Neural progenitor cell (in vitro differentiated cells): ENCODE measurements at regions not wholly inside any gene's neighbourhood (a gene's known extent, or its start where the extent isn't known, plus 50 kb on each side); places are given as distances from the start of the nearest gene placed in this dataset.

Experiments used
- DNase-seq: peaks from one replicate; pipeline ENCODE4 v3.0.0-alpha.2; 2016; ENCODE audit warnings: low spot score
- H2AFZ ChIP-seq: fragments of 200-600 bp; sonication (generic); replicated peaks from 2 replicates; pipeline ENCODE4 v1.6.1; 2016; ENCODE audit warnings: antibody characterized with exemption
- H3F3A ChIP-seq: fragments of 200-600 bp; sonication (generic); 2 replicates; pipeline ENCODE4 v1.6.1; 2016; ENCODE audit warnings: antibody characterized with exemption, low read depth
- H3K27ac ChIP-seq: fragments of 200-600 bp; sonication (generic); 2 replicates; pipeline ENCODE4 v1.5.1; 2016; ENCODE audit warnings: mild to moderate bottlenecking
- H3K27me3 ChIP-seq: fragments of 200-600 bp; sonication (generic); 2 replicates; pipeline ENCODE4 v1.6.1; 2016; ENCODE audit warnings: mild to moderate bottlenecking, moderate library complexity
- H3K36me3 ChIP-seq: fragments of 200-600 bp; sonication (generic); 2 replicates; pipeline ENCODE4 v1.5.1; 2016
- H3K4me1 ChIP-seq: fragments of 200-600 bp; sonication (generic); 2 replicates; pipeline ENCODE4 v1.6.1; 2016; ENCODE audit warnings: mixed run types
- H3K4me2 ChIP-seq: fragments of 200-600 bp; sonication (generic); 2 replicates; pipeline ENCODE4 v1.6.1; 2016
- H3K4me3 ChIP-seq: fragments of 200-600 bp; sonication (generic); 2 replicates; pipeline ENCODE4 v1.5.1; 2016
- H3K79me2 ChIP-seq: fragments of 200-600 bp; sonication (generic); 2 replicates; pipeline ENCODE4 v1.6.1; 2016; ENCODE audit warnings: low read depth
- H3K9ac ChIP-seq: fragments of 200-600 bp; sonication (generic); 2 replicates; pipeline ENCODE4 v1.6.1; 2016
- H3K9me3 ChIP-seq: fragments of 200-600 bp; sonication (generic); 2 replicates; pipeline ENCODE4 v1.5.1; 2016; ENCODE audit warnings: low read depth
- H4K20me1 ChIP-seq: fragments of 200-600 bp; sonication (generic); 2 replicates; pipeline ENCODE4 v1.6.1; 2016; ENCODE audit warnings: low read depth
- H3K27ac Mint-ChIP-seq: 3 replicates; pipeline ENCODE4 v1.8.0; 2021; ENCODE audit warnings: mixed read lengths
- H3K27me3 Mint-ChIP-seq: 2 replicates; pipeline ENCODE4 v1.8.0; 2022; ENCODE audit warnings: low read depth, mild to moderate bottlenecking, inconsistent platforms, moderate library complexity, mixed read lengths; ENCODE audit not compliant: insufficient read depth
- H3K36me3 Mint-ChIP-seq: 3 replicates; pipeline ENCODE4 v1.8.0; 2021; ENCODE audit warnings: mixed read lengths
- H3K4me1 Mint-ChIP-seq: 3 replicates; pipeline ENCODE4 v1.8.0; 2021; ENCODE audit warnings: mixed read lengths
- H3K4me3 Mint-ChIP-seq: 3 replicates; pipeline ENCODE4 v1.8.0; 2021; ENCODE audit warnings: mild to moderate bottlenecking, moderate library complexity, mixed read lengths
- H3K9me3 Mint-ChIP-seq: 3 replicates; pipeline ENCODE4 v1.8.0; 2020; ENCODE audit warnings: mixed read lengths
- CTCF ChIP-seq: fragments of 200-600 bp; sonication (generic); IDR thresholded peaks from 2 replicates; pipeline ENCODE4 v1.5.1; 2017; ENCODE audit warnings: antibody characterized with exemption, mild to moderate bottlenecking
- EZH2 ChIP-seq: fragments of 200-600 bp; sonication (generic); IDR thresholded peaks from 2 replicates; pipeline ENCODE4 v1.6.1; 2017; ENCODE audit warnings: antibody characterized with exemption, mild to moderate bottlenecking, moderate library complexity
- EZH2phosphoT487 ChIP-seq: fragments of 200-600 bp; sonication (generic); IDR thresholded peaks from 2 replicates; pipeline ENCODE4 v1.6.1; 2017; ENCODE audit warnings: antibody characterized with exemption

DNA sequence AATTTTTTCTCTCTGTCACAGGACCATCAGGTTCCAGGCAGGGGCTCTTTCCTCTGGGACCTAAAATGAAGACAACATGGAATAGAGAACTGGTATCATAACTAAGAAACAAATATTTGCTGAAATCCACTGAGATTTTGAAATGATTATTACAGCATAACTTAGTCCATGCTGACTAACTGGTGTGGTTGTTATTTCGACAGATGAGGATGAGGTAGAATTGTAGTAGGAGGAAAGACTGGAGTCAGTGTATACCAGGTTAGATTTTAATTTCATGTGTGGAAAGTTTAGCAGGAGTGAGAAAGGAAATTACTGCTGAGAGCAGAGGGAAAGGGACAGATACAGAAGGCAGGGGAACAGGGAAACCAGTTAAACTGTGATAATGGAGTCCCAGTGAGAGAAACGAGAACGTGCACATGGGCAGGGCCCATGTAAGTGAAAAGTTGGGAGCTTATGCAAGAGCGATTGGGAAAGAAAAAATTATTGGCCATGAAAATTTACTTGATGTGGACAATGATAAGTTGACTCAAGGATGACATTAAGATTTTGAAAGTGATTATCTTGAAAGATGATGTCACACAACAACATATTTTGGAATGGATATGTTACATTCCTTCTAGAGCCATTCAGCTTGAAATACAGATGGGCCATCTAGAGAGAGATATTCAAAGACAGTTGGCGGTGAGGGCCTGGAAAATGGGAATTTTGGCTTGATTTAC is 98.7 kb upstream of the DDIT4L start:
- H4K20me1 ChIP-seq = no peaks in the 10 kb centered on the region
- H3K4me3 ChIP-seq = no peak overlapping the region
- no peak overlapping the region for H3K9ac ChIP-seq
- no peak overlapping the region for H3K4me2 ChIP-seq
- H3K36me3 Mint-ChIP-seq = no peaks in the 10 kb centered on the region
- no peaks in the 10 kb centered on the region for H3K9me3 ChIP-seq
- H3K9me3 Mint-ChIP-seq = no peaks in the 10 kb centered on the region
- no peaks in the 10 kb centered on the region for H3K79me2 ChIP-seq
- no peak for DNase-seq
- no peaks in the 10 kb centered on the region for H3K27me3 Mint-ChIP-seq
- TF ChIP-seq CTCF = no peak
- no peak for TF ChIP-seq EZH2
- TF ChIP-seq EZH2phosphoT487 = no peak
- H3K27ac Mint-ChIP-seq = no peak overlapping the region
- no peaks in the 10 kb centered on the region for H3F3A ChIP-seq
- H3K4me1 Mint-ChIP-seq = peaks cover 7% of the 10 kb centered on the region
- H3K36me3 ChIP-seq = no peaks in the 10 kb centered on the region
- no peak overlapping the region for H3K4me3 Mint-ChIP-seq
- peaks cover 29% of the 10 kb centered on the region for H3K4me1 ChIP-seq
- no peak overlapping the region for H3K27ac ChIP-seq
- peak overlapping the region; percentile 40 for H2AFZ ChIP-seq
- no peaks in the 10 kb centered on the region for H3K27me3 ChIP-seq

DNA sequence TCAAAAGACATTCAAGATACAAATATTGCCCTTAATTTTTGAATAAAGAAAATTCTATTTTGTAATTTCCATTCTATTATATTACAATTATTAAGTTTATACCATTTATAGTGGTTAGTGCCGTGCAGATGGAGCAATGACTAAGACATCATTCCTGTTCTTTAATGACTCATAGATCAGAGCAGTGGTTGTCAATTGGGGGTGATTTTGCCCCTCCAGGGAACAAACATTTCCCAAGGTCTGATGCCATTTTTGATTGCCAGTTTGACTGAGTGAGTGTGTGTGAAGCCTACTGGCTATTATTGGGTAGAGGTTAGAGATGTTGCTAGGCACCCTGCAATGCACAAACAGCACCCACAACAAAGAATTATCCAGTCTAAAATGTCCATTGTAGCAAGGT is 97.9 kb upstream of the DDIT4L start:
- H3K36me3 Mint-ChIP-seq = no peaks in the 10 kb centered on the region
- Histone ChIP-seq H3K4me2 (peak overlapping the region; percentile 37), H3F3A (no peaks in the 10 kb centered on the region), H3K9ac (no peak overlapping the region), H4K20me1 (no peaks in the 10 kb centered on the region), H2AFZ (peak overlapping the region; percentile 40), H3K9me3 (no peaks in the 10 kb centered on the region), H3K27ac (no peak overlapping the region), H3K27me3 (no peaks in the 10 kb centered on the region), H3K36me3 (no peaks in the 10 kb centered on the region), H3K79me2 (no peaks in the 10 kb centered on the region), H3K4me1 (peaks cover 29% of the 10 kb centered on the region), H3K4me3 (no peak overlapping the region)
- no peak overlapping the region for H3K27ac Mint-ChIP-seq
- no peak for TF ChIP-seq CTCF
- no peak for TF ChIP-seq EZH2phosphoT487
- TF ChIP-seq EZH2 = no peak
- no peaks in the 10 kb centered on the region for H3K9me3 Mint-ChIP-seq
- no peak for DNase-seq
- no peaks in the 10 kb centered on the region for H3K27me3 Mint-ChIP-seq
- H3K4me1 Mint-ChIP-seq = peaks cover 7% of the 10 kb centered on the region
- H3K4me3 Mint-ChIP-seq = no peak overlapping the region

GRCh38 chr4:100287534-100287933 is 97.3 kb upstream of the DDIT4L start:
- Mint-ChIP-seq H3K36me3 (no peaks in the 10 kb centered on the region), H3K4me1 (peaks cover 7% of the 10 kb centered on the region), H3K4me3 (no peak overlapping the region), H3K9me3 (no peaks in the 10 kb centered on the region), H3K27ac (no peak overlapping the region), H3K27me3 (no peaks in the 10 kb centered on the region)
- H3K4me2 ChIP-seq = peak overlapping the region; percentile 37
- H3F3A ChIP-seq = no peaks in the 10 kb centered on the region
- no peak overlapping the region for H3K9ac ChIP-seq
- H3K9me3 ChIP-seq = no peaks in the 10 kb centered on the region
- DNase-seq = no peak
- no peaks in the 10 kb centered on the region for H4K20me1 ChIP-seq
- peaks cover 29% of the 10 kb centered on the region for H3K4me1 ChIP-seq
- TF ChIP-seq CTCF (no peak), EZH2phosphoT487 (no peak)
- H3K27ac ChIP-seq = no peak overlapping the region
- H3K4me3 ChIP-seq = no peak overlapping the region
- no peaks in the 10 kb centered on the region for H3K27me3 ChIP-seq
- H2AFZ ChIP-seq = peak overlapping the region; percentile 83
- H3K36me3 ChIP-seq = no peaks in the 10 kb centered on the region
- H3K79me2 ChIP-seq = no peaks in the 10 kb centered on the region
